Liver (tissue), 7 donors: ENCODE measurements at regions not wholly inside any gene's neighbourhood (a gene's known extent, or its start where the extent isn't known, plus 50 kb on each side); places are given as distances from the start of the nearest gene placed in this dataset.

Source experiments
- DNase-seq: peaks from one replicate; pipeline ENCODE4 v3.0.0-alpha.2; 2017; ENCODE audit warnings: low spot score
- H3K27ac ChIP-seq, 2 donors: one replicate each; pipeline ENCODE4 v1.7.0; 2013; ENCODE audit warnings: inconsistent platforms in 2 of 2, low read length in 2 of 2, control low read depth in 1 of 2, low read depth in 1 of 2, mild to moderate bottlenecking in 1 of 2
- H3K27me3 ChIP-seq, 4 donors: one replicate each; pipeline versions ENCODE4 v1.6.1 to v1.7.0; 2013; ENCODE audit warnings: low read length in 3 of 4, inconsistent platforms in 1 of 4, mild to moderate bottlenecking in 1 of 4, moderate library complexity in 1 of 4; ENCODE audit not compliant: control insufficient read depth in 4 of 4, insufficient read depth in 4 of 4
- H3K36me3 ChIP-seq, 4 donors: one replicate each; pipeline versions ENCODE4 v1.6.1 to v1.7.0; 2013; ENCODE audit warnings: low read length in 3 of 4, mild to moderate bottlenecking in 3 of 4, low read depth in 1 of 4, moderate library complexity in 1 of 4; ENCODE audit not compliant: control insufficient read depth in 4 of 4, insufficient read depth in 3 of 4
- H3K4me1 ChIP-seq, 4 donors: one replicate each; pipeline versions ENCODE4 v1.6.1 to v1.7.0; 2013; ENCODE audit warnings: low read length in 3 of 4, mild to moderate bottlenecking in 3 of 4, moderate library complexity in 1 of 4; ENCODE audit not compliant: control insufficient read depth in 4 of 4, insufficient read depth in 4 of 4
- H3K4me3 ChIP-seq, 3 donors: one replicate each; pipeline versions ENCODE4 v1.6.1 to v1.7.0; 2013; ENCODE audit warnings: low read length in 3 of 3, control low read depth in 1 of 3, low read depth in 1 of 3, mild to moderate bottlenecking in 1 of 3
- H3K9ac ChIP-seq, 2 donors: one replicate each; pipeline ENCODE4 v1.7.0; 2013; ENCODE audit warnings: low read length in 2 of 2, mild to moderate bottlenecking in 2 of 2, moderate library complexity in 2 of 2, control low read depth in 1 of 2, low read depth in 1 of 2
- H3K9me3 ChIP-seq, 4 donors: one replicate each; pipeline versions ENCODE4 v1.6.1 to v1.7.0; 2013; ENCODE audit warnings: low read length in 3 of 4; ENCODE audit not compliant: control insufficient read depth in 4 of 4
- EGR1 ChIP-seq, 2 donors: IDR thresholded peaks; 2 replicates each; pipeline ENCODE4 v1.6.1; 2016 to 2018; ENCODE audit warnings: antibody characterized with exemption in 2 of 2, low read depth in 2 of 2
- FOXA1 ChIP-seq: IDR thresholded peaks from 2 replicates; pipeline ENCODE4 v1.6.1; 2016; ENCODE audit warnings: antibody characterized with exemption
- GABPA ChIP-seq, 2 donors: IDR thresholded peaks in 1 of 2; conservative IDR thresholded peaks in 1 of 2; 2 replicates each; pipeline ENCODE4 v1.6.1; 2016; ENCODE audit warnings: antibody characterized with exemption in 2 of 2, mild to moderate bottlenecking in 1 of 2, moderate library complexity in 1 of 2
- HNF4A ChIP-seq, 2 donors: conservative IDR thresholded peaks; 2 replicates each; pipeline ENCODE4 v1.6.1; 2016; ENCODE audit warnings: antibody characterized with exemption in 2 of 2, mild to moderate bottlenecking in 2 of 2
- HNF4G ChIP-seq: IDR thresholded peaks from 2 replicates; pipeline ENCODE4 v1.6.1; 2016; ENCODE audit warnings: antibody characterized with exemption
- JUND ChIP-seq, 2 donors: IDR thresholded peaks; 2 replicates each; pipeline ENCODE4 v1.6.1; 2016; ENCODE audit warnings: antibody characterized with exemption in 2 of 2
- MAX ChIP-seq: IDR thresholded peaks from 2 replicates; pipeline ENCODE4 v1.6.1; 2016; ENCODE audit warnings: antibody characterized with exemption
- RXRA ChIP-seq, 2 donors: IDR thresholded peaks; 2 replicates each; pipeline ENCODE4 v1.6.1; 2017 to 2018; ENCODE audit warnings: antibody characterized with exemption in 2 of 2, mild to moderate bottlenecking in 1 of 2
- SP1 ChIP-seq: IDR thresholded peaks from 2 replicates; pipeline ENCODE4 v1.6.1; 2018; ENCODE audit warnings: antibody characterized with exemption, mild to moderate bottlenecking
- TAF1 ChIP-seq: conservative IDR thresholded peaks from 2 replicates; pipeline ENCODE4 v1.6.1; 2016; ENCODE audit warnings: antibody characterized with exemption, mild to moderate bottlenecking
- YY1 ChIP-seq: IDR thresholded peaks from 2 replicates; pipeline ENCODE4 v1.6.1; 2016; ENCODE audit warnings: antibody characterized with exemption, mild to moderate bottlenecking
- WGBS: extraction: QIAGEN DNeasy Blood & Tissue Kit; methylation state at CpG from one replicate; pipeline ENCODE4 v1.1.7; 2013; 5-methylcytosine and 5-hydroxymethylcytosine counted together
- TF ChIP-seq, protein P1 (sequence below): IDR thresholded peaks from 2 replicates; pipeline ENCODE4 v1.6.1; 2016; ENCODE audit warnings: antibody characterized with exemption, mild to moderate bottlenecking
- donor health status: healthy.
- donor health status: healthy.
- donor health status: healthy.
- donor health status: healthy.

- 82% methylated on average over 13 of the region's 13 CpGs for WGBS
- TF ChIP-seq RXRA (IDR thresholded peaks at IDR 0.05) (no peak), SP1 (no peak), YY1 (no peak), HNF4A (conservative IDR thresholded peaks at IDR 0.05) (no peak), TAF1 (no peak), JUND (IDR thresholded peaks at IDR 0.05) (no peak), EGR1 (IDR thresholded peaks at IDR 0.05; ENCODE audit: low read depth in 2 of 2) (no peak), FOXA1 (no peak)
- TF ChIP-seq, protein P1, sequence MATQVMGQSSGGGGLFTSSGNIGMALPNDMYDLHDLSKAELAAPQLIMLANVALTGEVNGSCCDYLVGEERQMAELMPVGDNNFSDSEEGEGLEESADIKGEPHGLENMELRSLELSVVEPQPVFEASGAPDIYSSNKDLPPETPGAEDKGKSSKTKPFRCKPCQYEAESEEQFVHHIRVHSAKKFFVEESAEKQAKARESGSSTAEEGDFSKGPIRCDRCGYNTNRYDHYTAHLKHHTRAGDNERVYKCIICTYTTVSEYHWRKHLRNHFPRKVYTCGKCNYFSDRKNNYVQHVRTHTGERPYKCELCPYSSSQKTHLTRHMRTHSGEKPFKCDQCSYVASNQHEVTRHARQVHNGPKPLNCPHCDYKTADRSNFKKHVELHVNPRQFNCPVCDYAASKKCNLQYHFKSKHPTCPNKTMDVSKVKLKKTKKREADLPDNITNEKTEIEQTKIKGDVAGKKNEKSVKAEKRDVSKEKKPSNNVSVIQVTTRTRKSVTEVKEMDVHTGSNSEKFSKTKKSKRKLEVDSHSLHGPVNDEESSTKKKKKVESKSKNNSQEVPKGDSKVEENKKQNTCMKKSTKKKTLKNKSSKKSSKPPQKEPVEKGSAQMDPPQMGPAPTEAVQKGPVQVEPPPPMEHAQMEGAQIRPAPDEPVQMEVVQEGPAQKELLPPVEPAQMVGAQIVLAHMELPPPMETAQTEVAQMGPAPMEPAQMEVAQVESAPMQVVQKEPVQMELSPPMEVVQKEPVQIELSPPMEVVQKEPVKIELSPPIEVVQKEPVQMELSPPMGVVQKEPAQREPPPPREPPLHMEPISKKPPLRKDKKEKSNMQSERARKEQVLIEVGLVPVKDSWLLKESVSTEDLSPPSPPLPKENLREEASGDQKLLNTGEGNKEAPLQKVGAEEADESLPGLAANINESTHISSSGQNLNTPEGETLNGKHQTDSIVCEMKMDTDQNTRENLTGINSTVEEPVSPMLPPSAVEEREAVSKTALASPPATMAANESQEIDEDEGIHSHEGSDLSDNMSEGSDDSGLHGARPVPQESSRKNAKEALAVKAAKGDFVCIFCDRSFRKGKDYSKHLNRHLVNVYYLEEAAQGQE = no peak
- no peak overlapping the region for H3K4me3 ChIP-seq
- no peak for DNase-seq
- H3K9ac ChIP-seq = no peak overlapping the region
- H3K27me3 ChIP-seq = no peaks in the 10 kb centered on the region
- H3K27ac ChIP-seq = no peak overlapping the region
- H3K4me1 ChIP-seq = no peaks in the 10 kb centered on the region
- no peaks in the 10 kb centered on the region for H3K36me3 ChIP-seq
- H3K9me3 ChIP-seq = no peaks in the 10 kb centered on the region
Observed at GRCh38 chr5:2297991-2298390, 415.3 kb upstream of the IRX4 start.

- H3K4me3 ChIP-seq = no peak overlapping the region
- H3K9ac ChIP-seq = no peak overlapping the region
- no peaks in the 10 kb centered on the region for H3K27me3 ChIP-seq
- TF ChIP-seq MAX = no peak
- TF ChIP-seq GABPA (IDR thresholded peaks at IDR 0.05 in 1 of 2, conservative IDR thresholded peaks at IDR 0.05 in 1 of 2) = no peak
- TF ChIP-seq, protein P1 = no peak
- no peak for TF ChIP-seq HNF4G
- no peak for TF ChIP-seq JUND (IDR thresholded peaks at IDR 0.05)
- TF ChIP-seq SP1 = no peak
- DNase-seq = no peak
- H3K27ac ChIP-seq = no peak overlapping the region
- no peaks in the 10 kb centered on the region for H3K36me3 ChIP-seq
- 90% methylated on average over 13 of the region's 13 CpGs for WGBS
- H3K9me3 ChIP-seq = no peaks in the 10 kb centered on the region
- no peaks in the 10 kb centered on the region for H3K4me1 ChIP-seq
Observed at GRCh38 chr5:2295476-2295875, 412.8 kb upstream of the IRX4 start.
